Right cardiac atrium (tissue), 5 donors: ENCODE measurements at regions not wholly inside any gene's neighbourhood (a gene's known extent, or its start where the extent isn't known, plus 50 kb on each side); places are given as distances from the start of the nearest gene placed in this dataset.
A peak's percentile ranks its signal among the peaks of the same experiment; 100 is the strongest.
"Not testable (repeated sequence)": the region's sequence is repeated elsewhere in the genome, so short reads cannot be mapped to it uniquely, and the experiment has no call there.

Source experiments
- ATAC-seq, 2 donors: fragments of 200-7000 bp; cut with Tn5 transposase; one replicate each; pipeline versions ENCODE4 v1.8.0 to v1.9.1; 2020; ENCODE audit warnings: moderate library complexity in 2 of 2, mild to moderate bottlenecking in 1 of 2
- DNase-seq, 3 donors: peaks; one replicate each; pipeline ENCODE4 v3.0.0-alpha.2; 2020
- H3K27ac ChIP-seq: one replicate; pipeline ENCODE4 v1.5.1; 2013; ENCODE audit warnings: mild to moderate bottlenecking, low read length, control low read depth, moderate library complexity
- H3K27me3 ChIP-seq: one replicate; pipeline ENCODE4 v1.6.1; 2013; ENCODE audit not compliant: control insufficient read depth, insufficient read depth
- H3K4me1 ChIP-seq: one replicate; pipeline ENCODE4 v1.6.1; 2013; ENCODE audit warnings: low read length; ENCODE audit not compliant: control insufficient read depth, insufficient read depth
- H3K4me3 ChIP-seq: one replicate; pipeline ENCODE4 v1.5.1; 2013; ENCODE audit warnings: low read length, control low read depth
- H3K9me3 ChIP-seq: one replicate; pipeline ENCODE4 v1.6.1; 2013; ENCODE audit warnings: low read length; ENCODE audit not compliant: control insufficient read depth
- WGBS: extraction: QIAGEN DNeasy Blood & Tissue Kit; methylation state at CpG from one replicate; pipeline ENCODE4 v1.1.7; 2013; 5-methylcytosine and 5-hydroxymethylcytosine counted together
- intact Hi-C, 4 donors: fragments of 100-400 bp; cut with DNase I; formaldehyde crosslinking; loops; one replicate each; pipeline versions ENCODE4 v1.11.0 to v1.14.0; 2022 to 2023
- donor health status: healthy with polysubstance abuse.
- donor health status: DM: no; HTN: yes; CAD: no.
- donor health status: DM: no; HTN: no; CAD: no.
- donor health status: DM: no; HTN: yes; CAD: no; lungs with severe emphysema.
- donor health status: DM: yes; HTN: yes; CAD: no.

GRCh38 chr3:151675858-151676615 lies 57.7 kb upstream of the AADACL2 start:
- intact Hi-C loops = no loop called here
- no peaks in the 10 kb centered on the region for H3K27me3 ChIP-seq
- no peaks in the 10 kb centered on the region for H3K4me1 ChIP-seq
- DNase-seq (peak in 1 of 3 donors; percentile 55), ATAC-seq (no peak)
- WGBS = 74% methylated on average over 8 of the region's 8 CpGs
- H3K9me3 ChIP-seq = no peaks in the 10 kb centered on the region
- no peak overlapping the region for H3K4me3 ChIP-seq
- no peak overlapping the region for H3K27ac ChIP-seq

GRCh38 chr3:151673974-151674373 lies 59.8 kb upstream of the AADACL2 start:
- DNase-seq = no peak
- 58% methylated on average over 1 of the region's 1 CpG for WGBS
- H3K4me1 ChIP-seq = no peaks in the 10 kb centered on the region
- H3K27ac ChIP-seq = no peak overlapping the region
- ATAC-seq = no peak
- intact Hi-C loops = no loop called here
- no peaks in the 10 kb centered on the region for H3K27me3 ChIP-seq
- H3K9me3 ChIP-seq = no peaks in the 10 kb centered on the region
- H3K4me3 ChIP-seq = no peak overlapping the region

- H3K27ac ChIP-seq, DNase-seq, H3K27me3 ChIP-seq, H3K4me3 ChIP-seq, H3K9me3 ChIP-seq, H3K4me1 ChIP-seq, ATAC-seq, intact Hi-C loops: not testable (repeated sequence)
- WGBS = 81% methylated on average over 3 of the region's 3 CpGs
Measured at GRCh38 chr3:151667762-151668161, 66.0 kb upstream of the AADACL2 start.

GRCh38 chr3:151660885-151661284 lies 72.8 kb upstream of the AADACL2 start:
- H3K9me3 ChIP-seq = no peaks in the 10 kb centered on the region
- H3K4me1 ChIP-seq = no peaks in the 10 kb centered on the region
- no peaks in the 10 kb centered on the region for H3K27me3 ChIP-seq
- WGBS = 63% methylated on average over 4 of the region's 4 CpGs
- H3K4me3 ChIP-seq = no peak overlapping the region
- no peak for DNase-seq
- ATAC-seq = no peak
- H3K27ac ChIP-seq = no peak overlapping the region
- intact Hi-C loops = no loop called here

GRCh38 chr3:151644986-151645385 lies 88.7 kb upstream of the AADACL2 start:
- no peak for ATAC-seq
- Histone ChIP-seq H3K9me3 (no peaks in the 10 kb centered on the region), H3K27me3 (no peaks in the 10 kb centered on the region), H3K27ac (no peak overlapping the region), H3K4me3 (no peak overlapping the region), H3K4me1 (no peaks in the 10 kb centered on the region)
- no peak for DNase-seq
- intact Hi-C loops = no loop called here

- intact Hi-C loops = no loop called here
- 97% methylated on average over 1 of the region's 1 CpG for WGBS
- no peaks in the 10 kb centered on the region for H3K27me3 ChIP-seq
Measured at GRCh38 chr3:151644020-151644620, 89.6 kb upstream of the AADACL2 start.

GRCh38 chr3:151639418-151639740 lies 94.3 kb upstream of the AADACL2 start:
- H3K27ac ChIP-seq = no peak overlapping the region
- no peaks in the 10 kb centered on the region for H3K4me1 ChIP-seq
- intact Hi-C loops = no loop called here
- ATAC-seq = no peak
- H3K27me3 ChIP-seq = no peaks in the 10 kb centered on the region
- DNase-seq = no peak
- no peak overlapping the region for H3K4me3 ChIP-seq
- 56% methylated on average over 2 of the region's 2 CpGs for WGBS
- H3K9me3 ChIP-seq = no peaks in the 10 kb centered on the region

More at GRCh38 chr3:151644020-151644620, 89.6 kb upstream of the AADACL2 start:
- H3K9me3 ChIP-seq = no peaks in the 10 kb centered on the region
- no peak overlapping the region for H3K27ac ChIP-seq
- no peak for ATAC-seq
- H3K4me1 ChIP-seq = no peaks in the 10 kb centered on the region
- H3K4me3 ChIP-seq = no peak overlapping the region
- DNase-seq = no peak

- ATAC-seq (no peak), DNase-seq (no peak)
- Histone ChIP-seq H3K27ac (no peak overlapping the region), H3K4me3 (no peak overlapping the region), H3K27me3 (no peaks in the 10 kb centered on the region), H3K4me1 (no peaks in the 10 kb centered on the region), H3K9me3 (no peaks in the 10 kb centered on the region)
- 56% methylated on average over 4 of the region's 4 CpGs for WGBS
- intact Hi-C loops = no loop called here
Measured at GRCh38 chr3:151638555-151639417, 94.9 kb upstream of the AADACL2 start.

- Histone ChIP-seq H3K4me3 (no peak overlapping the region), H3K27ac (no peak overlapping the region), H3K9me3 (no peaks in the 10 kb centered on the region), H3K27me3 (no peaks in the 10 kb centered on the region), H3K4me1 (no peaks in the 10 kb centered on the region)
- intact Hi-C loops = no loop called here
- DNase-seq = no peak
- no peak for ATAC-seq
- WGBS = 84% methylated on average over 3 of the region's 3 CpGs
Measured at GRCh38 chr3:151635905-151636304, 97.8 kb upstream of the AADACL2 start.

- ATAC-seq (no peak), DNase-seq (no peak)
- no peaks in the 10 kb centered on the region for H3K9me3 ChIP-seq
- H3K27me3 ChIP-seq = no peaks in the 10 kb centered on the region
- H3K27ac ChIP-seq = no peak overlapping the region
- intact Hi-C loops = no loop called here
- WGBS = 80% methylated on average over 2 of the region's 2 CpGs
- no peaks in the 10 kb centered on the region for H3K4me1 ChIP-seq
- no peak overlapping the region for H3K4me3 ChIP-seq
Measured at GRCh38 chr3:151631946-151632345, 101.8 kb upstream of the AADACL2 start.

- no peaks in the 10 kb centered on the region for H3K9me3 ChIP-seq
- WGBS = 26% methylated on average over 1 of the region's 1 CpG
Measured at GRCh38 chr3:151630938-151631441, 102.7 kb upstream of the AADACL2 start.

More at GRCh38 chr3:151630938-151631441, 102.7 kb upstream of the AADACL2 start:
- Histone ChIP-seq H3K27me3 (no peaks in the 10 kb centered on the region), H3K4me3 (no peak overlapping the region), H3K27ac (no peak overlapping the region), H3K4me1 (no peaks in the 10 kb centered on the region)
- intact Hi-C loops = no loop called here
- peak in 1 of 2 donors; percentile 47 for ATAC-seq
- no peak for DNase-seq
